NCI-H460 (cell line): ENCODE measurements at regions not wholly inside any gene's neighbourhood (a gene's known extent, or its start where the extent isn't known, plus 50 kb on each side); places are given as distances from the start of the nearest gene placed in this dataset.

Source experiments
- DNase-seq: peaks from one replicate; pipeline ENCODE4 v3.0.0-alpha.2; 2016; ENCODE audit warnings: low read depth; ENCODE audit errors: extremely low read depth

GRCh38 chr6:90346729-90347128 is 50.1 kb upstream of the BACH2 start:
- no peak for DNase-seq
